Activated CD4-positive, alpha-beta T cell treated with anti-CD3 and anti-CD28 coated beads, Interleukin-2, amount 50 U/mL, for 4 hours (primary cell): ENCODE measurements at regions not wholly inside any gene's neighbourhood (a gene's known extent, or its start where the extent isn't known, plus 50 kb on each side); places are given as distances from the start of the nearest gene placed in this dataset.
"Not testable (repeated sequence)": the region's sequence is repeated elsewhere in the genome, so short reads cannot be mapped to it uniquely, and the experiment has no call there.

Experiments used
- DNase-seq, 2 experiments: peaks; one replicate each; pipeline ENCODE4 v3.0.0-alpha.2; 2020

GRCh38 chr1:59188413-59189213, 108.3 kb upstream of the FGGY start:
- no peak for DNase-seq

- no peak for DNase-seq
Observed at GRCh38 chr1:59193443-59194093, 103.3 kb upstream of the FGGY start.

- DNase-seq: no peak
Observed at GRCh38 chr1:59194621-59195020, 102.3 kb upstream of the FGGY start.

- DNase-seq: no peak
Observed at GRCh38 chr1:59195151-59195550, 101.7 kb upstream of the FGGY start.

GRCh38 chr1:59198564-59198963, 98.3 kb upstream of the FGGY start:
- DNase-seq: no peak

- DNase-seq: no peak
Observed at GRCh38 chr1:59199147-59199546, 97.7 kb upstream of the FGGY start.

GRCh38 chr1:59199719-59200376, 97.0 kb upstream of the FGGY start:
- no peak for DNase-seq

GRCh38 chr1:59201341-59201740, 95.6 kb upstream of the FGGY start:
- DNase-seq: no peak

- DNase-seq: no peak
Observed at GRCh38 chr1:59202455-59202854, 94.4 kb upstream of the FGGY start.

GRCh38 chr1:59204001-59204400, 92.9 kb upstream of the FGGY start:
- no peak for DNase-seq

- not testable (repeated sequence) for DNase-seq
Observed at GRCh38 chr1:59206616-59207015, 90.3 kb upstream of the FGGY start.

GRCh38 chr1:59210430-59210829, 86.5 kb upstream of the FGGY start:
- DNase-seq: not testable (repeated sequence)

GRCh38 chr1:59212706-59213105, 84.2 kb upstream of the FGGY start:
- no peak for DNase-seq

GRCh38 chr1:59214248-59215208, 82.4 kb upstream of the FGGY start:
- DNase-seq: no peak

- no peak for DNase-seq
Observed at GRCh38 chr1:59215766-59216291, 81.1 kb upstream of the FGGY start.

GRCh38 chr1:59217439-59217838, 79.5 kb upstream of the FGGY start:
- not testable (repeated sequence) for DNase-seq

- DNase-seq: no peak
Observed at GRCh38 chr1:59218521-59219236, 78.2 kb upstream of the FGGY start.

- DNase-seq: no peak
Observed at GRCh38 chr1:59219916-59220315, 77.0 kb upstream of the FGGY start.

- no peak for DNase-seq
Observed at GRCh38 chr1:59220356-59220755, 76.5 kb upstream of the FGGY start.

- no peak for DNase-seq
Observed at GRCh38 chr1:59223198-59223597, 73.7 kb upstream of the FGGY start.

GRCh38 chr1:59223989-59224634, 72.8 kb upstream of the FGGY start:
- DNase-seq: no peak
